ENCODE measurements at regions not wholly inside any gene's neighbourhood (a gene's known extent, or its start where the extent isn't known, plus 50 kb on each side); places are given as distances from the start of the nearest gene placed in this dataset.
A peak's percentile ranks its signal among the peaks of the same experiment; 100 is the strongest.
"Not testable (repeated sequence)": the region's sequence is repeated elsewhere in the genome, so short reads cannot be mapped to it uniquely, and the experiment has no call there.

DNA sequence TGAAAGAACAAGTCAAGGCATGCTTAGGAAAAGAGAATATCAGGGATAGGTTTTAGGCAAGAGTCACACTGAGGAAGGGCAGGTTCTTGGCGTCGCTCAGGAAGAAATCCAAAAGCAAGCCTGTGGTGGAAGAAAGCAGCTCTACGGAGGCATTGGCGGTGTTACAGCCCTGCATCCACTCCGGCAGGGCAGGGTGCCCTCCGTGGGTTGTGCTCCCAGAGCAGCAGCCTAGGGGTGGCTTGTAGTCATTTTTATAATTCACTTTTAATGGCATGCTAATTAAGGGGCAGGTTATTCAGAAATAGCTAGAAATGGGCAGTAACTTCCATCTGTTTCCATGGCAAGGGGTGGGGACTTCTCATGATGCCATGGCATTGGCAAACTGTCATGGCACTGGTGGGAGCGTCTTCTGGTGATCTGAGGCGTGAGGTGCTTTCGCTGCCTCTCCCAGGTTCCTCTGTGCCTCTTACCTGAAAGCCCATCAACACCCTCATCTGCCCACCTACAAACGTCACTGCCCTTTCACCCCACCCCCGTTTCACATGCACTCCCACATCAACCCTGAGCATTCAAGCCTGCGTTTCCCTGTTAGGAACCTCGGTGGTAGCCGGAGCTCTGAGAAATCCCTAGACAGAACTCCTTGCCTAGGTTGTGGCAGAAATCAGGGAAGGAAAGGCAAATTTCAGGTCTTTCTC, 1763.8 kb upstream of the TPTE start:
- DNase-seq; intact Hi-C loops (cut with DNase I): not testable (repeated sequence)

DNA sequence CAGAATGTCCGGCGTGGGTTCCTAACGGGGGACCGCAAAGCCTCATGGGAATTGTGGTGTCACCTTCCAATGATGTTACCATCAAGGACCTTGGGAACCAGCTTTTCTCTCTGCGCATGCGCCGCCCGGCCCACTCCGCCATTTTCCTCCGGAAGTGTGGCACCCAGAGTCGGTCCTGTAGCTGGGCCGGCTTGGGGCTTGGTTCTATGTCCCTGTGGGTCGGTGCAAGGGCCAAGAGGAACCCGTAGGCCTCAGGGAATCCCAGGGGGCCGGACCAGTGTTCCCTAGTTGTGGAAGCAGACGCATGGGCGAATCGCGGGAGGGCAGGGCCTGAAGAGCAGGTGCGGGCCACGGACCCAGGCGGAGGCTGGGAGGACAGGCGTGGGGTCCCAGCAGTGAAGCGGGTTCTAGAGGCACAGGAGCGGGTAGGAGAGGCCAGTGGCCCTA, 1762.4 kb upstream of the TPTE start:
- DNase-seq: peak in 2 of 42 donors; percentile 6 to 19
- intact Hi-C loops (cut with DNase I): not testable (repeated sequence)

DNA sequence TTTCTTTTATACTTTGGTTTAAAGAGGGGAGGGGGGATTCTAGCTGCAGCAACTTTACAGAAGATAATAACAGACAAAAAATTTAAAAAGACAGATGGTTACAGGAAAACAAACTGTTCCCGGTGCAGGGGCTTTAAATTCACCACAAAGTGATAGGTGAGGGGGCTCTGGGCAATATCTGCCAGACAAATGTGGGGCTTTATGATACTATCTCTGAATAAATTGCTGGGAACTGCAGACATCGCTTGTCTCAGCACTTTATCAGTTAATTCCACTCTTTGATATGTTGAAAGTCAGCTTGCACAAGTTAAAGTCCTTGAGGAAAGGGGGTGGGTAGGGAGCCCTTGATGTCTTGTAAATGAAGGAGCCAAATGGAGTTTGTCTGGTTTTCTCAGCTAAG, 1759.1 kb upstream of the TPTE start:
- intact Hi-C loops (cut with DNase I); DNase-seq: not testable (repeated sequence)

DNA sequence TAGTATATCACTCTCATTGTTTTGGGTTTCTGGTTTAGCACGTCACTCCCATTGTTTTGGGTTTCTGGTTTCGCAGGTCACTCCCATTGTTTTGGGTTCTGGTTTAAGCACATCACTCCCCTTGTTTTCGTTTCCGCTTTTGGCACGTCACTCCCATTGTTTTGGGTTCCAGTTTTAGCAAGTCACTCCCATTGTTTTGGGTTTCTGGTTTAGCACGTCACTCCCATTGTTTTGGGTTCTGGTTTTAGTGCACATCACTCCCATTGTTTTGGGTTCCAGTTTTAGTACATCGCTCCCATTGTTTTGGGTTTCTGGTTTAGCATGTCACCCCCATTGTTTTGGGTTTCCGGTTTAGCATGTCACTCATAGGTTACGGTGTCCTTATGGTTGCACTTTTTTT, 1757.0 kb upstream of the TPTE start:
- intact Hi-C loops (cut with DNase I); DNase-seq: not testable (repeated sequence)

DNA sequence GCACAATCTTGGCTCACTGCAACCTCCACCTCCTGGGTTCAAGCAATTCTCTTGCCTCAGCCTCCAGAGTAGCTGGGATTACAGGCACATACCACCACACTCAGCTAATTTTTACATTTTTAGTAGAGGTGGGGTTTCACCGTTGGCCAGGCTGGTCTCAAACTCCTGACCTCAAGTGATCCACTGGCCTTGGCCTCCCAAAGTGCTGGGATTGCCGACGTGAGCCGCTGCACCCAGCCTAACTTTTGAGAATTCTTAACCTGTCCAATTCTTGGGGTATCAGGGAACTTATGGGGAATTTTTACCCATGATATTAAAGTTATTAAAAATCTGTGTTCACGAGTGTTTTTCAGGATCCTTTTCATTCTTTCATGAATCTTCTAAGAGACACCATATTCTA, 1755.2 kb upstream of the TPTE start:
- intact Hi-C loops (cut with DNase I); DNase-seq: not testable (repeated sequence)

DNA sequence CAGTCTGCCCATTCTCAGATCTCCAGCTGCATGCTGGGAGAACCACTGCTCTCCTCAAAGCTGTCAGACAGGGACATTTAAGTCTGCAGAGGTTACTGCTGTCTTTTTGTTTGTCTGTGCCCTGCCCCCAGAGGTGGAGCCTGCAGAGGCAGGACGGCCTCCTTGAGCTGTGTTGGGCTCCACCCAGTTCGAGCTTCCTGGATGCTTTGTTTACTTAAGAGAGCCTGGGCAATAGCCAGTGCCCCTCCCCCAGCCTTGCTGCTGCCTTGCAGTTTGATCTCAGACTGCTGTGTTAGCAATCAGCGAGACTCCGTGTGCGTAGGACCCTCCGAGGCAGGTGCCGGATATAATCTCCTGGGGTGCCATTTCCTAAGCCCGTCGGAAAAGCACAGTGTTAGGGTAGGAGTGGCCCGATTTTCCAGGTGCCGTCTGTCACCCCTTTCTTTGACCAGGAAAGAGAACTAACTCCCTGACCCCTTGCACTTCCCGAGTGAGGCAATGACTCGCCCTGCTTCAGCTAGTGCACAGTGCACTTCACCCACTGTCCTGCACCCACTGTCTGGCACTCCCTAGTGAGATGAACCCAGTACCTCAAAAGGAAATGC, 1748.4 kb upstream of the TPTE start:
- DNase-seq; intact Hi-C loops (cut with DNase I): not testable (repeated sequence)

DNA sequence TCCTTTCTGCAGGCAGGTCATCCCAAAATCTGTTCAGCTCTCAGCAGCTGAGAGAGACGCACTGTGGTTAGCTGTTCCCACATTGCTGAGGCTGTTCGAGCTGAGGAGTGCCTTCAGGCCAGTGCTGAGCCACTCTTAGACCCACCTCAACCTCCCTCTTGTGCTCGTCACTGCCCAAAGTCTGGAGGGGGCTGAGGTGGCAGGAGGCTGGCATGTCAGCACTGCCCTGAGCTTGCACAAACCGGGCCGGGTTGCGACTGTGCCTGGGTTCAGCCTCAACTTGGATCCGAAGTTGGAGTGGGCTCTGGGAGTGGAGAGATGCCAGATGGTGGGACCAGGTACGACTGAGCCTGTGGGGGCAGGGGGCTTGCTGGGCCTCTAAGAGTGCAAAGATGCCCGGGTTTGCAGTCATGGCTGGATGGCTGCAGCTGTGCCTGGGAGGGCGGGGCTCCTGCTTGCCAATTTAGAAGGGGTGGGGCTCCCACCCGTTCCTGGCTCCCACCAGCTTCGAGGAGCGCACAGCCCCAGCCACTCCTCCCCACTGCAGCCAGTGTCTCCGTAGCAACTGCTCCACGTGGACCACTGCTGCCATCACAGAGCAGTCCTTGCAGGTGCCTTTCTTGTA, 1745.7 kb upstream of the TPTE start:
- intact Hi-C loops (cut with DNase I): not testable (repeated sequence)

DNA sequence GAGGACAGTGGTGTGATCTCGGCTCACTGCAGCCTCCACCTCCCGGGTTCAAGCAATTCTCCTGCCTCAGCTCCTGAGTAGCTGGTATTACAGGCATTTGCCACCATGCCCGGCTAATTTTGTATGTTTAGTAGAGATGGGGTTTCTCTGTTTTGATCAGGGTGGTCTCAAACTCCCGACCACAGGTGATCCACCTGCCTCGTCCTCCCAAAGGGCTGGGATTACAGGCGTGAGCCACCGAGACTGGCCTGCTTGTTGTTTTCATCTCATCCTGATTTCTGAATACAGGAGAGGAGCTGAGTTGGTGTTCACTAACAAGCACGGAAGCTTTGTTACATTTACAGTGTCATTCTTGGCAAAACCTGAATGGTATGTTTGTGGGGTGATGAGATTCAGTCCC, 1744.1 kb upstream of the TPTE start:
- intact Hi-C loops (cut with DNase I); DNase-seq: not testable (repeated sequence)

More for the DNA sequence above, 1745.7 kb upstream of the TPTE start:
- DNase-seq: not testable (repeated sequence)

DNA sequence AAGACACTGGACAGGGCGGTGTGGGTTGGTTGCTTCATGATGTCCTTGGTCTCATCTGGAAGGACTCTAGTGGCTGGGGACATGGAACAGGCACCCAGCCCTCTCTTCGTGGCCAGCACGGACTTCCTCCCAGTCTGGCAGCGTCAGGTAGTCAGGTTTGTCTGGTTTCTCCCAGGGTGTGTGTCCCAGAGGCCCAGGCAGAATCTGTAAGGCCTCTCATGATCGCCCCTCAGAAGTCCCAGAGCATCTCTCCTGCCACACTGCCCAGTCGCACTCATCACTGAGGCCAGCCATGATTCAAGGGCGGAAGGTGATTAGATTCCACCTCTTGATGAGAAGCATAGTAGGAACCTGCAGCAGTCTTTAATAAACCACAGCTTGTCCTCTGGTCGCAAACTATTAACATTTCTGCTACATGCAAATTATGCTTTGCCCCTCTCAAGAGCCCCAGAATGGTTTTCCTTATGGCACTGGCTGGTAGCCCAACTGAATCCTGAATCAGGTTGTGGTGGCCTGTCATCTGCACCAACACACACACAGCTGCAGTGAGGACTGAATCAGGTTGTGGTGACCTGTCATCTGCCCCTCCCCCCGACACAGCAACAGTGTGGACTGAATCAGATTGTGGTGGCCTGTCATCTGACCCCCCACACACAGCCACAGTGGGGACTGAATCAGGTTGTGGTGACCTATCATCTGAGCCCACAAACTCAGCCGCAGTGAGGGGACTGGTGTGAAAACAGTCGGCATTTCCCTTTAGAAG, 1742.9 kb upstream of the TPTE start:
- DNase-seq: not testable (repeated sequence)

DNA sequence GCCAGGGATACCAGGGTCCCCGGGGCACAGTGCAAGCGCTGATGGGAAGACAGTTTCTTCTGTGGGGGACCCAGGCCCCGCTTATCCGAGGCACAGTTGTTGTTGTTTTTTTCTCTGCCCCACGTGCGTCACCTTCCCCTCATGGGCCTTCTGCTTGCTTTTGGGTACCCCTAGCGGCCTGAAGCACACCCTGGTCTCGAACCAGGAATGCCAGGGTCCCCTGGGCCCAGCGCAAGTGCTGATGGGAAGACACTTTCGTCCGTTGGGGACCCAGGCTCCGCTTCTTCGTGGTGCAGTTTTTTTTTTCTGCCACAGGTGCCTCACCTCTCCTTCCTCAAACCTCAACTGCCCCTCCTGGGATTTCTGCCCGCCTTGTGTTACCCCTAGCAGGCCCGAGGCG, 1708.5 kb upstream of the TPTE start:
- intact Hi-C loops (cut with DNase I); DNase-seq: not testable (repeated sequence)

More for the DNA sequence above, 1742.9 kb upstream of the TPTE start:
- intact Hi-C loops (cut with DNase I): not testable (repeated sequence)

DNA sequence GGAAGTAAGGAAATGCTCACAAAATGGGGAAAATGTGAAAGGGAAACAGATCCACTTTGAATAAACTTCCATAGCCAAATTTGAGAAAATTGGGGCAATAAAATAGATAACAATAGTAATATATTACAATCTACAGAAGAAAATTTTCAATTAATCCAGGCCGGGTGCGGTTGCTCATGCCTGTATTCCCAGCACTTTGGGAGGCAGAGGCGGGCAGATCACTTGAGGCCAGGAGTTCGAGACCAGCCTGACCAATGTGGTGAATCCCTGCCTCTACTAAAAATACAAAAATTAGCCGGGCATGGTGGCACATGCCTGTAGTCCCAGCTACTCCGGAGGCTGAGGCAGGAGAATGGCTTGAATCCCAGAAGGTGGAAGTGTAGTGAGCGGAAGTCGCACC, 1687.1 kb upstream of the TPTE start:
- DNase-seq: peak in 27 of 42 donors; percentile 1 to 47 (median 9)

More for the DNA sequence above, 1687.1 kb upstream of the TPTE start:
- intact Hi-C loops (cut with DNase I): not testable (repeated sequence)

Measured in head of caudate nucleus (tissue), 42 donors.